ENCODE measurements at regions not wholly inside any gene's neighbourhood (a gene's known extent, or its start where the extent isn't known, plus 50 kb on each side); places are given as distances from the start of the nearest gene placed in this dataset.

GRCh38 chr2:43103093-43103404 is 123.4 kb downstream of the ZFP36L2 start:
- DNase-seq (ENCODE audit: low read depth, low spot score) (no peak), ATAC-seq (no peak)
- TF ChIP-seq, protein P1, sequence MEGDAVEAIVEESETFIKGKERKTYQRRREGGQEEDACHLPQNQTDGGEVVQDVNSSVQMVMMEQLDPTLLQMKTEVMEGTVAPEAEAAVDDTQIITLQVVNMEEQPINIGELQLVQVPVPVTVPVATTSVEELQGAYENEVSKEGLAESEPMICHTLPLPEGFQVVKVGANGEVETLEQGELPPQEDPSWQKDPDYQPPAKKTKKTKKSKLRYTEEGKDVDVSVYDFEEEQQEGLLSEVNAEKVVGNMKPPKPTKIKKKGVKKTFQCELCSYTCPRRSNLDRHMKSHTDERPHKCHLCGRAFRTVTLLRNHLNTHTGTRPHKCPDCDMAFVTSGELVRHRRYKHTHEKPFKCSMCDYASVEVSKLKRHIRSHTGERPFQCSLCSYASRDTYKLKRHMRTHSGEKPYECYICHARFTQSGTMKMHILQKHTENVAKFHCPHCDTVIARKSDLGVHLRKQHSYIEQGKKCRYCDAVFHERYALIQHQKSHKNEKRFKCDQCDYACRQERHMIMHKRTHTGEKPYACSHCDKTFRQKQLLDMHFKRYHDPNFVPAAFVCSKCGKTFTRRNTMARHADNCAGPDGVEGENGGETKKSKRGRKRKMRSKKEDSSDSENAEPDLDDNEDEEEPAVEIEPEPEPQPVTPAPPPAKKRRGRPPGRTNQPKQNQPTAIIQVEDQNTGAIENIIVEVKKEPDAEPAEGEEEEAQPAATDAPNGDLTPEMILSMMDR (IDR thresholded peaks at IDR 0.05): no peak
- TF ChIP-seq, protein P2, sequence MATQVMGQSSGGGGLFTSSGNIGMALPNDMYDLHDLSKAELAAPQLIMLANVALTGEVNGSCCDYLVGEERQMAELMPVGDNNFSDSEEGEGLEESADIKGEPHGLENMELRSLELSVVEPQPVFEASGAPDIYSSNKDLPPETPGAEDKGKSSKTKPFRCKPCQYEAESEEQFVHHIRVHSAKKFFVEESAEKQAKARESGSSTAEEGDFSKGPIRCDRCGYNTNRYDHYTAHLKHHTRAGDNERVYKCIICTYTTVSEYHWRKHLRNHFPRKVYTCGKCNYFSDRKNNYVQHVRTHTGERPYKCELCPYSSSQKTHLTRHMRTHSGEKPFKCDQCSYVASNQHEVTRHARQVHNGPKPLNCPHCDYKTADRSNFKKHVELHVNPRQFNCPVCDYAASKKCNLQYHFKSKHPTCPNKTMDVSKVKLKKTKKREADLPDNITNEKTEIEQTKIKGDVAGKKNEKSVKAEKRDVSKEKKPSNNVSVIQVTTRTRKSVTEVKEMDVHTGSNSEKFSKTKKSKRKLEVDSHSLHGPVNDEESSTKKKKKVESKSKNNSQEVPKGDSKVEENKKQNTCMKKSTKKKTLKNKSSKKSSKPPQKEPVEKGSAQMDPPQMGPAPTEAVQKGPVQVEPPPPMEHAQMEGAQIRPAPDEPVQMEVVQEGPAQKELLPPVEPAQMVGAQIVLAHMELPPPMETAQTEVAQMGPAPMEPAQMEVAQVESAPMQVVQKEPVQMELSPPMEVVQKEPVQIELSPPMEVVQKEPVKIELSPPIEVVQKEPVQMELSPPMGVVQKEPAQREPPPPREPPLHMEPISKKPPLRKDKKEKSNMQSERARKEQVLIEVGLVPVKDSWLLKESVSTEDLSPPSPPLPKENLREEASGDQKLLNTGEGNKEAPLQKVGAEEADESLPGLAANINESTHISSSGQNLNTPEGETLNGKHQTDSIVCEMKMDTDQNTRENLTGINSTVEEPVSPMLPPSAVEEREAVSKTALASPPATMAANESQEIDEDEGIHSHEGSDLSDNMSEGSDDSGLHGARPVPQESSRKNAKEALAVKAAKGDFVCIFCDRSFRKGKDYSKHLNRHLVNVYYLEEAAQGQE (IDR thresholded peaks at IDR 0.05; ENCODE audit: insufficient read depth in 1 of 2, low read depth in 2 of 2, low read length in 1 of 2): no peak
- in situ Hi-C loops (cut with HindIII; ENCODE audit: low pct_unique_long_range_greater_than_20kb, low sequenced_read_pairs): no loop called here
- intact Hi-C loops (cut with micrococcal nuclease; ENCODE audit: unreplicated experiment): no loop called here
- no peak overlapping the region for H3K27ac ChIP-seq (ENCODE audit: low read length)
- ChIA-PET POLR2A (no interaction called here), CTCF (no interaction called here)
- BruUV-seq (replicated peaks): no TSS peak
- H3K4me3 ChIP-seq (ENCODE audit: low read depth in 2 of 2, low read length in 2 of 2): no peak overlapping the region
- no peaks in the 10 kb centered on the region for H3K9me3 ChIP-seq (ENCODE audit: control insufficient read depth, insufficient read depth, low read depth, low read length)
- H3K27me3 ChIP-seq (ENCODE audit: control insufficient read depth, insufficient read depth, low read length): no peaks in the 10 kb centered on the region
- H3K4me1 ChIP-seq (ENCODE audit: control insufficient read depth, insufficient read depth, low read length): peaks cover 5% of the 10 kb centered on the region
- no peaks in the 10 kb centered on the region for H3K36me3 ChIP-seq (ENCODE audit: control insufficient read depth, insufficient read depth, low read length)

- in situ Hi-C loops (cut with HindIII; ENCODE audit: low pct_unique_long_range_greater_than_20kb, low sequenced_read_pairs): no loop called here
- Histone ChIP-seq H3K4me3 (ENCODE audit: low read depth in 2 of 2, low read length in 2 of 2) (no peak overlapping the region), H3K27me3 (ENCODE audit: control insufficient read depth, insufficient read depth, low read length) (no peaks in the 10 kb centered on the region), H3K4me1 (ENCODE audit: control insufficient read depth, insufficient read depth, low read length) (peaks cover 5% of the 10 kb centered on the region), H3K9me3 (ENCODE audit: control insufficient read depth, insufficient read depth, low read depth, low read length) (no peaks in the 10 kb centered on the region), H3K27ac (ENCODE audit: low read length) (no peak overlapping the region), H3K36me3 (ENCODE audit: control insufficient read depth, insufficient read depth, low read length) (no peaks in the 10 kb centered on the region)
- ATAC-seq (no peak; the same call in 1 of the 2 replicates), DNase-seq (ENCODE audit: low read depth, low spot score) (no peak)
- ChIA-PET CTCF (interaction anchor here (0.9 kb wide), 1 partner anchor 24 kb away, joined by 3 read pairs; no protein-coding TSS in a partner anchor), POLR2A (no interaction called here)
- TF ChIP-seq, protein P1 (IDR thresholded peaks at IDR 0.05): no peak
- TF ChIP-seq POLR2AphosphoS5 (IDR thresholded peaks at IDR 0.05; ENCODE audit: low read depth, low read length) (no peak), SIN3A (IDR thresholded peaks at IDR 0.05; ENCODE audit: borderline replicate concordance, insufficient read depth, low read depth, low read length) (no peak), TCF7L2 (IDR thresholded peaks at IDR 0.05; ENCODE audit: low read depth, low read length) (no peak)
- TF ChIP-seq, protein P2 (IDR thresholded peaks at IDR 0.05; ENCODE audit: insufficient read depth in 1 of 2, low read depth in 2 of 2, low read length in 1 of 2): no peak
- no TSS peak for BruUV-seq (replicated peaks)
- intact Hi-C loops (cut with micrococcal nuclease; ENCODE audit: unreplicated experiment): no loop called here
These were observed 123.9 kb downstream of the ZFP36L2 start for GRCh38 chr2:43102366-43103092.

Data from Panc1 (cell line).